Endodermal cell (in vitro differentiated cells): ENCODE measurements at regions not wholly inside any gene's neighbourhood (a gene's known extent, or its start where the extent isn't known, plus 50 kb on each side); places are given as distances from the start of the nearest gene placed in this dataset.

ENCODE experiments used
- DNase-seq: peaks from one replicate; pipeline ENCODE4 v3.0.0-alpha.2; 2017
- H3K27ac ChIP-seq: 2 replicates; pipeline ENCODE4 v1.5.1; 2013; ENCODE audit warnings: mild to moderate bottlenecking, low read depth, low read length, moderate library complexity
- H3K27me3 ChIP-seq: 2 replicates; pipeline ENCODE4 v1.6.1; 2013; ENCODE audit warnings: mild to moderate bottlenecking, low read length, moderate library complexity; ENCODE audit not compliant: insufficient read depth, control insufficient read depth, poor library complexity, severe bottlenecking
- H3K36me3 ChIP-seq: 2 replicates; pipeline ENCODE4 v1.7.0; 2013; ENCODE audit warnings: mild to moderate bottlenecking, low read length, moderate library complexity; ENCODE audit not compliant: control insufficient read depth, insufficient read depth
- H3K4me1 ChIP-seq: one replicate; pipeline ENCODE4 v1.7.0; 2013; ENCODE audit warnings: low read length; ENCODE audit not compliant: control insufficient read depth, insufficient read depth
- H3K4me3 ChIP-seq: 2 replicates; pipeline ENCODE4 v1.5.1; 2013; ENCODE audit warnings: mild to moderate bottlenecking, low read length, moderate library complexity
- H3K9ac ChIP-seq: 2 replicates; pipeline ENCODE4 v1.6.1; 2013; ENCODE audit warnings: mild to moderate bottlenecking, low read length, moderate library complexity; ENCODE audit not compliant: poor library complexity, severe bottlenecking; ENCODE audit errors: extremely low read depth
- H3K9me3 ChIP-seq: 2 replicates; pipeline ENCODE4 v1.6.1; 2013; ENCODE audit warnings: mild to moderate bottlenecking, low read length, moderate library complexity; ENCODE audit not compliant: control insufficient read depth
- H3K27ac Mint-ChIP-seq: 2 replicates; pipeline ENCODE4 v1.8.0; 2020; ENCODE audit warnings: mixed read lengths
- H3K27me3 Mint-ChIP-seq: 2 replicates; pipeline ENCODE4 v1.8.0; 2021; ENCODE audit warnings: mild to moderate bottlenecking, mixed read lengths; ENCODE audit not compliant: insufficient read depth
- H3K36me3 Mint-ChIP-seq: 2 replicates; pipeline ENCODE4 v1.8.0; 2020; ENCODE audit warnings: low read depth, mixed read lengths
- H3K4me1 Mint-ChIP-seq: 2 replicates; pipeline ENCODE4 v1.8.0; 2020; ENCODE audit warnings: mixed read lengths
- H3K4me3 Mint-ChIP-seq: 2 replicates; pipeline ENCODE4 v1.8.0; 2020; ENCODE audit warnings: mild to moderate bottlenecking, moderate library complexity, mixed read lengths
- H3K9me3 Mint-ChIP-seq: 2 replicates; pipeline ENCODE4 v1.8.0; 2020; ENCODE audit warnings: mild to moderate bottlenecking, mixed read lengths
- WGBS, 2 experiments: methylation state at CpG; one replicate each; pipeline versions ENCODE4 v1.1.5 to v1.1.7; 2013; ENCODE audit warnings: missing lambda C conversion rate in 2 of 2, mixed read lengths in 1 of 2; ENCODE audit not compliant: insufficient coverage in 1 of 2, insufficient read length in 1 of 2; 5-methylcytosine and 5-hydroxymethylcytosine counted together
- TF ChIP-seq, protein P1 (sequence below): fragments of 200-600 bp; sonication (generic); conservative IDR thresholded peaks from 2 replicates; pipeline ENCODE4 v1.5.0; 2021; ENCODE audit warnings: antibody characterized with exemption, mild to moderate bottlenecking

DNA sequence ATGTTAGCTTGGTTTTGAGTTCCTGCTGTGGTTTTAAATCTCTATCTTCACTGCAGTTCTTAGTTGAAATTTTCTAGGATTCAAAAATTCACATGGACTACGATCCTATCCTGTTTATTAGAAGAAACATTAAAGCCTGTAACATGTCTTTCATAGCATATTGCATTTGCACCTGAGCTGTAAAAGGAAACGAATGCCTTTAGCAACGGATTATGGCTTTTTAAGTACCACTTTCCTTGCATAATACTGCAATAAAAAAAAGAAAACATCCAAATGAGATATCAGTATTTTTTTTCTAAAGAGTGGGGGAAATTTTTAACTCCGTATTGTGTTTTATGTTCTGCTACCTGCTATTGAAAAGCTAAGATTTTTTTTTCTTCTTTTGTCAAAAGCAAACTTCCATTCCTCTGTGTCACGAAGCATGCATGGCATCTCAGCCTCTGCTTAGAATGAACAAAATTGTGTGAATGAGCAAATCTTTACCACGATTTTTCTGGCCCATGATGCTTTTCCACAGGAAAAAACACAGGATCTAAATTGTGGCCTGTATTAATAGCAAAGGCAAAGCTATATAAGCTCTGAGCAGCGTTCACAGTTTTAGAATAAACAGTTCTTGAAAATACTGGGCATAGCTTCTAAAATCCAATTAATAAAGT, 110.0 kb upstream of the CDIN1 start:
- TF ChIP-seq, protein P1, sequence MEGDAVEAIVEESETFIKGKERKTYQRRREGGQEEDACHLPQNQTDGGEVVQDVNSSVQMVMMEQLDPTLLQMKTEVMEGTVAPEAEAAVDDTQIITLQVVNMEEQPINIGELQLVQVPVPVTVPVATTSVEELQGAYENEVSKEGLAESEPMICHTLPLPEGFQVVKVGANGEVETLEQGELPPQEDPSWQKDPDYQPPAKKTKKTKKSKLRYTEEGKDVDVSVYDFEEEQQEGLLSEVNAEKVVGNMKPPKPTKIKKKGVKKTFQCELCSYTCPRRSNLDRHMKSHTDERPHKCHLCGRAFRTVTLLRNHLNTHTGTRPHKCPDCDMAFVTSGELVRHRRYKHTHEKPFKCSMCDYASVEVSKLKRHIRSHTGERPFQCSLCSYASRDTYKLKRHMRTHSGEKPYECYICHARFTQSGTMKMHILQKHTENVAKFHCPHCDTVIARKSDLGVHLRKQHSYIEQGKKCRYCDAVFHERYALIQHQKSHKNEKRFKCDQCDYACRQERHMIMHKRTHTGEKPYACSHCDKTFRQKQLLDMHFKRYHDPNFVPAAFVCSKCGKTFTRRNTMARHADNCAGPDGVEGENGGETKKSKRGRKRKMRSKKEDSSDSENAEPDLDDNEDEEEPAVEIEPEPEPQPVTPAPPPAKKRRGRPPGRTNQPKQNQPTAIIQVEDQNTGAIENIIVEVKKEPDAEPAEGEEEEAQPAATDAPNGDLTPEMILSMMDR: no peak
- H3K36me3 ChIP-seq: no peaks in the 10 kb centered on the region
- no peaks in the 10 kb centered on the region for H3K4me1 ChIP-seq
- WGBS, 2 experiments: 86 to 87% methylated on average over 3 to 6 of the region's 7 CpGs
- no peak overlapping the region for H3K9ac ChIP-seq
- H3K4me1 Mint-ChIP-seq: no peaks in the 10 kb centered on the region
- H3K4me3 Mint-ChIP-seq: no peak overlapping the region
- H3K4me3 ChIP-seq: no peak overlapping the region
- no peaks in the 10 kb centered on the region for H3K27me3 ChIP-seq
- H3K27me3 Mint-ChIP-seq: no peaks in the 10 kb centered on the region
- H3K9me3 Mint-ChIP-seq: no peaks in the 10 kb centered on the region
- H3K27ac ChIP-seq: no peak overlapping the region
- no peak for DNase-seq
- no peaks in the 10 kb centered on the region for H3K36me3 Mint-ChIP-seq
- no peak overlapping the region for H3K27ac Mint-ChIP-seq
- H3K9me3 ChIP-seq: no peaks in the 10 kb centered on the region

GRCh38 chr15:36472672-36473071, 106.8 kb upstream of the CDIN1 start:
- no peaks in the 10 kb centered on the region for H3K36me3 Mint-ChIP-seq
- TF ChIP-seq, protein P1: no peak
- no peaks in the 10 kb centered on the region for H3K27me3 ChIP-seq
- WGBS, 2 experiments: 92 to 97% methylated on average over 3 of the region's 3 CpGs
- no peaks in the 10 kb centered on the region for H3K36me3 ChIP-seq
- H3K9me3 Mint-ChIP-seq: no peaks in the 10 kb centered on the region
- no peaks in the 10 kb centered on the region for H3K9me3 ChIP-seq
- H3K4me1 ChIP-seq: no peaks in the 10 kb centered on the region
- H3K9ac ChIP-seq: no peak overlapping the region
- H3K4me3 ChIP-seq: no peak overlapping the region
- DNase-seq: no peak
- no peak overlapping the region for H3K27ac Mint-ChIP-seq
- H3K4me1 Mint-ChIP-seq: no peaks in the 10 kb centered on the region
- H3K4me3 Mint-ChIP-seq: no peak overlapping the region
- no peak overlapping the region for H3K27ac ChIP-seq
- H3K27me3 Mint-ChIP-seq: no peaks in the 10 kb centered on the region

DNA sequence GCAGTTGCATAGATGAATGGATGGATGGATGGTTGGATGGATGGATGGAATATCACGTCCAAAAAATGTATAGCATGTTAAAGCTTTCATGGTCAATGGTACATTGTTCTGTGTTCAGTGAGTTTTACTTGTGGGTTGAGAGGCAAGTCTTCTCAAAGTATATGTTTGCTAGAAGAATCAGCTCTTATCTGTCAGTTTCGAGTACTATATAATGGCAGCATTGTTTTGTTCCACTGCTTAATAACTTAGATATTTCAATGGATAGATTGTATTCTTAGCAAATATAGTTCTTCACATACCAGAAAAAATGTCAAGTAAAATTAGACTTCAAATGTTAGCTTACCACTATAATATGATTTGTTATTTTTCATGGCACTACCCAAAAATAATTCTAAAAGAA, 100.9 kb upstream of the CDIN1 start:
- TF ChIP-seq, protein P1: no peak
- H3K4me3 Mint-ChIP-seq: no peak overlapping the region

More for the DNA sequence above, 100.9 kb upstream of the CDIN1 start:
- no peak overlapping the region for H3K27ac ChIP-seq
- no peak for DNase-seq
- H3K9me3 ChIP-seq: no peaks in the 10 kb centered on the region
- no peaks in the 10 kb centered on the region for H3K4me1 ChIP-seq
- 71 to 89% methylated on average over 1 of the region's 2 CpGs for WGBS, 2 experiments
- no peak overlapping the region for H3K4me3 ChIP-seq
- H3K36me3 Mint-ChIP-seq: no peaks in the 10 kb centered on the region
- no peaks in the 10 kb centered on the region for H3K27me3 ChIP-seq
- no peaks in the 10 kb centered on the region for H3K4me1 Mint-ChIP-seq
- no peaks in the 10 kb centered on the region for H3K9me3 Mint-ChIP-seq
- H3K36me3 ChIP-seq: no peaks in the 10 kb centered on the region
- H3K9ac ChIP-seq: no peak overlapping the region
- no peak overlapping the region for H3K27ac Mint-ChIP-seq
- H3K27me3 Mint-ChIP-seq: no peaks in the 10 kb centered on the region
